GM12864 (cell line): ENCODE measurements at regions not wholly inside any gene's neighbourhood (a gene's known extent, or its start where the extent isn't known, plus 50 kb on each side); places are given as distances from the start of the nearest gene placed in this dataset.
"Not testable (repeated sequence)": the region's sequence is repeated elsewhere in the genome, so short reads cannot be mapped to it uniquely, and the experiment has no call there.

ENCODE experiments used
- DNase-seq: peaks from one replicate; pipeline ENCODE4 v3.0.0-alpha.2; 2011; ENCODE audit warnings: low read depth
- H3K4me3 ChIP-seq: 2 replicates; pipeline ENCODE4 v1.5.1; 2011; ENCODE audit warnings: mild to moderate bottlenecking, low read depth, low read length, control low read depth
- CTCF ChIP-seq: IDR thresholded peaks from 2 replicates; pipeline ENCODE4 v1.5.1; 2011; ENCODE audit warnings: low read depth, mild to moderate bottlenecking, moderate library complexity, low read length, control low read depth, inconsistent platforms; ENCODE audit errors: missing control alignments

- no peak for TF ChIP-seq CTCF
- H3K4me3 ChIP-seq, result no peak overlapping the region
- DNase-seq, result no peak
Measured at GRCh38 chr2:12617853-12618252, 98.9 kb upstream of the TRIB2 start.

GRCh38 chr2:12618576-12618975 lies 98.2 kb upstream of the TRIB2 start:
- no peak for DNase-seq
- H3K4me3 ChIP-seq, result no peak overlapping the region
- no peak for TF ChIP-seq CTCF

GRCh38 chr2:12619975-12620374 lies 96.8 kb upstream of the TRIB2 start:
- no peak for DNase-seq
- TF ChIP-seq CTCF, result no peak
- no peak overlapping the region for H3K4me3 ChIP-seq

GRCh38 chr2:12620759-12621158 lies 96.0 kb upstream of the TRIB2 start:
- TF ChIP-seq CTCF, result no peak
- no peak for DNase-seq

GRCh38 chr2:12623051-12623450 lies 93.7 kb upstream of the TRIB2 start:
- TF ChIP-seq CTCF, result no peak
- no peak overlapping the region for H3K4me3 ChIP-seq
- no peak for DNase-seq

More at GRCh38 chr2:12620759-12621158, 96.0 kb upstream of the TRIB2 start:
- no peak overlapping the region for H3K4me3 ChIP-seq

GRCh38 chr2:12624384-12624783 lies 92.4 kb upstream of the TRIB2 start:
- DNase-seq, result no peak
- no peak for TF ChIP-seq CTCF
- no peak overlapping the region for H3K4me3 ChIP-seq

GRCh38 chr2:12624905-12625598 lies 91.7 kb upstream of the TRIB2 start:
- no peak for DNase-seq
- TF ChIP-seq CTCF, result no peak
- no peak overlapping the region for H3K4me3 ChIP-seq

- not testable (repeated sequence) for H3K4me3 ChIP-seq, DNase-seq
Measured at GRCh38 chr2:12628541-12628940, 88.2 kb upstream of the TRIB2 start.
